ENCODE measurements at regions not wholly inside any gene's neighbourhood (a gene's known extent, or its start where the extent isn't known, plus 50 kb on each side); places are given as distances from the start of the nearest gene placed in this dataset.

DNA sequence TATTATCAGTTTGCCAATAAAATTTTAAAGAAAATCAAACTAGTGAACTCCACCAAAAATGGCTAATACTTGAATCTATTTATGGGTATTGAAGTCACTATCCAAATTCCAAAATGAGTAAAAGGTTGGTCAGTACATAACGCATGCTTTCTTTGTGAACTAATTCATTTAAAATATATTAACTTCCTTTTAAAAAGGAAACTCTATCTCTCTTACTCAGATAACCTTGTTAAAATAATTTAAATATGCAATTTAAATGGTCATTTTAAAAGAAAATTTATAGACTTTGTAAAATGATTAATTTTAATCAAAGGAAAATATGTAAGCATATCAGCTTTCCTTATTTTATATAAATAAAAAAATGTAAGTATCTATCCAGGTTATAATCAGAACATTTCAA lies 419.4 kb upstream of the ZNF385D start:
- peaks cover 3% of the 10 kb centered on the region for H3K9me3 ChIP-seq (ENCODE audit: low read depth, low read length)
- no peak for DNase-seq (ENCODE audit: insufficient read length, low spot score, missing footprints)
- TF ChIP-seq, protein P1, sequence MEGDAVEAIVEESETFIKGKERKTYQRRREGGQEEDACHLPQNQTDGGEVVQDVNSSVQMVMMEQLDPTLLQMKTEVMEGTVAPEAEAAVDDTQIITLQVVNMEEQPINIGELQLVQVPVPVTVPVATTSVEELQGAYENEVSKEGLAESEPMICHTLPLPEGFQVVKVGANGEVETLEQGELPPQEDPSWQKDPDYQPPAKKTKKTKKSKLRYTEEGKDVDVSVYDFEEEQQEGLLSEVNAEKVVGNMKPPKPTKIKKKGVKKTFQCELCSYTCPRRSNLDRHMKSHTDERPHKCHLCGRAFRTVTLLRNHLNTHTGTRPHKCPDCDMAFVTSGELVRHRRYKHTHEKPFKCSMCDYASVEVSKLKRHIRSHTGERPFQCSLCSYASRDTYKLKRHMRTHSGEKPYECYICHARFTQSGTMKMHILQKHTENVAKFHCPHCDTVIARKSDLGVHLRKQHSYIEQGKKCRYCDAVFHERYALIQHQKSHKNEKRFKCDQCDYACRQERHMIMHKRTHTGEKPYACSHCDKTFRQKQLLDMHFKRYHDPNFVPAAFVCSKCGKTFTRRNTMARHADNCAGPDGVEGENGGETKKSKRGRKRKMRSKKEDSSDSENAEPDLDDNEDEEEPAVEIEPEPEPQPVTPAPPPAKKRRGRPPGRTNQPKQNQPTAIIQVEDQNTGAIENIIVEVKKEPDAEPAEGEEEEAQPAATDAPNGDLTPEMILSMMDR (IDR thresholded peaks at IDR 0.05; ENCODE audit: extremely low read depth, low read depth, low read length): no peak
- H3K4me1 ChIP-seq (ENCODE audit: insufficient read depth, low read length): no peaks in the 10 kb centered on the region
- H3K4me2 ChIP-seq (ENCODE audit: insufficient read depth, low read length): no peak overlapping the region
- no peaks in the 10 kb centered on the region for H4K20me1 ChIP-seq (ENCODE audit: insufficient read depth, low read length)
- no peaks in the 10 kb centered on the region for H3K27me3 ChIP-seq (ENCODE audit: insufficient read depth, low read length)
- no peaks in the 10 kb centered on the region for H3K36me3 ChIP-seq (ENCODE audit: insufficient read depth, low read length)
- no peak overlapping the region for H2AFZ ChIP-seq (ENCODE audit: low read length)
- no peak overlapping the region for H3K27ac ChIP-seq (ENCODE audit: low read depth, low read length)
- no peak overlapping the region for H3K4me3 ChIP-seq (ENCODE audit: insufficient read depth, low read length)
- no peaks in the 10 kb centered on the region for H3K79me2 ChIP-seq (ENCODE audit: insufficient read depth, low read length)

DNA sequence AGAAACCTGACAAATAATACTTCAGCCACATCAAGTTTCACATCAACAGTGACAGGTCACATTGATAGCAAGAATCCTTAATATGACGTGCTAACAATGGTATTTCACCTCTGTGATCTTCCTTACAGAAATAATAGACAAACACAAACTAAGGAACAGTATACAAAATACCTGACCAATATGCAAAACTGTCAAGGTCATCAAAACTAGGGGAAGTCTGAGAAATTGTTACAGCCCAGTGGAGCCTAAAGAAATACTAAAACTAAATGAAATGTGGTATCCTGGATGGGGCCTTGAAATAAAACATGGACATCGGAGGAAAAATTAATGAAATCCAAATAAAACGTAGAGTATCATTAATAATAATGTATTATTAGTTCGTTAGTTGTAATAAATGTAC lies 422.0 kb upstream of the ZNF385D start:
- Histone ChIP-seq H3K9me3 (ENCODE audit: low read depth, low read length) (no peaks in the 10 kb centered on the region), H3K36me3 (ENCODE audit: insufficient read depth, low read length) (no peaks in the 10 kb centered on the region), H2AFZ (ENCODE audit: low read length) (no peak overlapping the region), H3K4me3 (ENCODE audit: insufficient read depth, low read length) (no peak overlapping the region), H3K27me3 (ENCODE audit: insufficient read depth, low read length) (no peaks in the 10 kb centered on the region), H3K27ac (ENCODE audit: low read depth, low read length) (no peak overlapping the region), H4K20me1 (ENCODE audit: insufficient read depth, low read length) (no peaks in the 10 kb centered on the region), H3K79me2 (ENCODE audit: insufficient read depth, low read length) (no peaks in the 10 kb centered on the region), H3K4me1 (ENCODE audit: insufficient read depth, low read length) (no peaks in the 10 kb centered on the region), H3K4me2 (ENCODE audit: insufficient read depth, low read length) (no peak overlapping the region)
- DNase-seq (ENCODE audit: insufficient read length, low spot score, missing footprints): no peak
- TF ChIP-seq, protein P1 (IDR thresholded peaks at IDR 0.05; ENCODE audit: extremely low read depth, low read depth, low read length): no peak

DNA sequence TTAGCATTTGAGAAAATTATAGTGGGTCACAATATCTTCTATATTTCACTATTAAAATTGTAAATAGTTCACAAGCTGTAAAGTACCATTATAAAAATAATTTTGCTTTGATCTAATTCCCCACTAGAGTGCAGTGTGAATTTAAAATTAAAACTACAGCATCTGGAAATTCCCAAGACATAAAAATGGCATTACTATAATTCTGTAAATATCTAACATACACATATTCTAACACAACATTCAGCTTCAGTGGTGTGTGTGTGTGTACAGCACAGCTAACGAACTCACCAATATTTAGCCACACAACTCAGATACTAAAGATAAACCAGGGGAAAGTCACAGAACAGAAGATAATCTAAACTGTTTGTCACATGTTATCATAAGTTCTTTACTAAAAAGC lies 424.9 kb upstream of the ZNF385D start:
- H3K27ac ChIP-seq (ENCODE audit: low read depth, low read length): no peak overlapping the region
- no peak for DNase-seq (ENCODE audit: insufficient read length, low spot score, missing footprints)
- no peak overlapping the region for H2AFZ ChIP-seq (ENCODE audit: low read length)
- H4K20me1 ChIP-seq (ENCODE audit: insufficient read depth, low read length): no peaks in the 10 kb centered on the region
- no peaks in the 10 kb centered on the region for H3K79me2 ChIP-seq (ENCODE audit: insufficient read depth, low read length)
- TF ChIP-seq, protein P1 (IDR thresholded peaks at IDR 0.05; ENCODE audit: extremely low read depth, low read depth, low read length): no peak
- no peak overlapping the region for H3K4me2 ChIP-seq (ENCODE audit: insufficient read depth, low read length)
- no peaks in the 10 kb centered on the region for H3K27me3 ChIP-seq (ENCODE audit: insufficient read depth, low read length)
- H3K4me1 ChIP-seq (ENCODE audit: insufficient read depth, low read length): no peaks in the 10 kb centered on the region
- no peaks in the 10 kb centered on the region for H3K9me3 ChIP-seq (ENCODE audit: low read depth, low read length)
- no peaks in the 10 kb centered on the region for H3K36me3 ChIP-seq (ENCODE audit: insufficient read depth, low read length)
- H3K4me3 ChIP-seq (ENCODE audit: insufficient read depth, low read length): no peak overlapping the region

DNA sequence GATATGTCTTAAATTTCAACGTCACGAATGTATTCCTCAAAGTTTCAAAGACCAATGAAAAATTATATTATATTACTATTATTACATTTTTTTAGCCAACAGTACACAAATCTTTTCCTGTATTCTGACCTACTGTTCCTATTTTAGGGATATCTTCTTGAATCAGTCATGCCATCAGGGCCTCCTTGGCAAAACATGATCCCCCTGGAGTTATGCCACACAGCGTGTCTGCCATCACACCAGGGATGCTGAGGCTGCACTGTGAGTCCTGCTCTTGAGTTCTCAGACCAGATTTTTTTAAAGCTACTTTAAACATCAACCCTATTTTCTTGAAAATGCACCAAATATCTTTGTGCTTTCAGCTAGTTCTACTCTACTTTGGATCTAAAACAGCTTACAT lies 425.9 kb upstream of the ZNF385D start:
- Histone ChIP-seq H3K79me2 (ENCODE audit: insufficient read depth, low read length) (no peaks in the 10 kb centered on the region), H4K20me1 (ENCODE audit: insufficient read depth, low read length) (no peaks in the 10 kb centered on the region), H3K36me3 (ENCODE audit: insufficient read depth, low read length) (no peaks in the 10 kb centered on the region), H2AFZ (ENCODE audit: low read length) (no peak overlapping the region), H3K27me3 (ENCODE audit: insufficient read depth, low read length) (no peaks in the 10 kb centered on the region), H3K27ac (ENCODE audit: low read depth, low read length) (no peak overlapping the region), H3K4me3 (ENCODE audit: insufficient read depth, low read length) (no peak overlapping the region), H3K4me1 (ENCODE audit: insufficient read depth, low read length) (no peaks in the 10 kb centered on the region), H3K9me3 (ENCODE audit: low read depth, low read length) (no peaks in the 10 kb centered on the region), H3K4me2 (ENCODE audit: insufficient read depth, low read length) (no peak overlapping the region)
- no peak for DNase-seq (ENCODE audit: insufficient read length, low spot score, missing footprints)
- TF ChIP-seq, protein P1 (IDR thresholded peaks at IDR 0.05; ENCODE audit: extremely low read depth, low read depth, low read length): no peak
